WTC11 (cell line): ENCODE measurements at regions not wholly inside any gene's neighbourhood (a gene's known extent, or its start where the extent isn't known, plus 50 kb on each side); places are given as distances from the start of the nearest gene placed in this dataset.

Source experiments
- CTCF ChIP-seq: fragments of 200-600 bp; IDR thresholded peaks from 2 replicates; pipeline ENCODE4 v1.8.0; 2022; ENCODE audit warnings: antibody characterized with exemption
- NFYB ChIP-seq: sonication (generic); formaldehyde crosslinking; conservative IDR thresholded peaks from 2 replicates; pipeline ENCODE4 v1.8.0; 2022; ENCODE audit warnings: low read depth, missing genetic modification reagents

GRCh38 chr7:47672977-47673381 lies 91.1 kb upstream of the TNS3 start:
- TF ChIP-seq CTCF, result no peak
- no peak for TF ChIP-seq NFYB
